Urothelium cell line (cell line): ENCODE measurements at regions not wholly inside any gene's neighbourhood (a gene's known extent, or its start where the extent isn't known, plus 50 kb on each side); places are given as distances from the start of the nearest gene placed in this dataset.

Experiments used
- DNase-seq: peaks from one replicate; pipeline ENCODE4 v3.0.0; 2011; ENCODE audit warnings: low spot score, mixed read lengths
- FAIRE-seq: peaks from 2 replicates; lab custom pipeline; 2011; peaks lifted over from hg19 to GRCh38; lab: Jason Lieb, UNC

DNA sequence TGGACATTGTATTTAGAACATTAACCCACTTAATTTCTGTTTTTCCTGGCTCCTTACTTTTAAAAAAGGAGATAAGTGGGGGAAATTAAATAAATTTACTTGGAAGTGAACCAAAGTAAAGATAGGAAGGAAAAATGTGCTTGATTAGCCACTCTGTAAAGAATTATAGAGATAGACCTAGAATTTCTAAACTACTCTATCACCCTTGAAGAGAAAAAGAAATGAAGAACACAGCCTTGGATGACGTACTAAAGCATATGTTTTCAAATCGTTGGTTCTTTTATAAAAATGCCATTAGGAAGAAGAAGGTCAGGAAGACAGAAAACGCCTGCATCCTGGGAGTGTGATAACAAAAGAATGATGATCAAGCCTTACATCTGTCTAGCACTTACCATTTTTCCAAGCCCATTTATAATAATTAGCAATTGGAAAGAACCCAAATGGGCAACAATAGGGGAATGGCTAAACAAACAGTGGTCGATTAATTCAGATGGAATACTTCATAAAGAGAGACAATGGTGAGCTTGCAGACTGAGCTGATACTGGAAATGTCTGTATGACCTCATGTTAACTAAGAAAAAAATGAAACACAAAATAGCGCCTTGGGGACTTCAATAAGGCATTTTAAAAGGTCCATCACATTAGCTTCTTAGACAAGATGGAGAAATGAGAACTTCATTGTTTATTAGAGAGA, 81.0 kb upstream of the LRRC55 start:
- no peak for FAIRE-seq
- DNase-seq, result no peak

DNA sequence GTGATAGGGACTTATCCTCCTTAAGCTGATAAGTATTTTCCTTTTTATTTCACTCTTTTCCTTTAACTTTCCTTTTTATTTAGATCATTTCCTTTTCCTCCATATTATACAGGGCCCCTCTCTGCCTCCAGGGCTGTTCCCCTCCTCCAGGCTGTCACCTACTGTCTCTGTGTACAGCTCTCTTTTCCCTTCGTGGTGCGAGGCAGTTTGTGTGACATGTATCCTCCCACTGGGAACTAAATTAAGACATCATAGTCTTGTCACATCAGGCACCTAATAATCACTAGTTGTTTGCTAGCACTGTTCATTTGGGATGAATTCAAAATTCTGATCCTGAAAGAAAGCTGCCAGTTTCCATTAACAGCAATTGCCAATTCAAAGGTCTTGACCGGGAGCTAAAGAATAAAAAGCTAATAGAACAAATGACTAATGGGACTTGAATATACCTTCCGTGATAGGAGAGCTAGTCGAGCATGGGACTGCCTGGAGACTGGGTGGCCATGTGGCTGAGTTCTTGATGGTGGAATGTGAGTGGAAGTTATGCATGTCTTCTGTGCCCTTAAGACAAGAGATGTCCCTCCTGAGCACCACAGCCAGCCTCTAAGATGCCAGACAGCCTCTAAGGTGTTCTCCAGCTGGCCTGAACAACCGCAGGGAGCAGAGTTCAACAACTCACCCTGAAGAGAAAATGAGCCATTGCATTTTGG, 77.7 kb upstream of the LRRC55 start:
- FAIRE-seq (no peak), DNase-seq (no peak)

DNA sequence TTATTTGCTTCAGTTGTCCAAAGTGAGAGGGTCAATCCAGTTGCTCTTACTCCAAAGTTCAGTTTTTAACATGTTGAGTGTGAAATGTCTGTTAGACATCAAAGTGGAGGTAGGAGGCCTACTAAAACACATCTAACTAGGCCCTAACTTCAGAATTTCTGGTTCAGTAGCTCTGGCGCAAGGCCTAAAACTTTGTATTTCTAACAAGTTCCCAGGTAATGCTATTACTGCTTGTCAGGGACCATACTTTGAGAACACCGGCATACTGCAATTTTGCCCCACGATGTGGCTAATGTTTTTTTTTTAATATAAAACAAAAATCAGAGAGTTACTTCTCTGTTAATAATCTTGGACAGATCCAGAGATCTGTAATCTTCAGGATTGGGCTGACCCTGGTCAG, 72.4 kb upstream of the LRRC55 start:
- no peak for FAIRE-seq
- DNase-seq, result no peak

DNA sequence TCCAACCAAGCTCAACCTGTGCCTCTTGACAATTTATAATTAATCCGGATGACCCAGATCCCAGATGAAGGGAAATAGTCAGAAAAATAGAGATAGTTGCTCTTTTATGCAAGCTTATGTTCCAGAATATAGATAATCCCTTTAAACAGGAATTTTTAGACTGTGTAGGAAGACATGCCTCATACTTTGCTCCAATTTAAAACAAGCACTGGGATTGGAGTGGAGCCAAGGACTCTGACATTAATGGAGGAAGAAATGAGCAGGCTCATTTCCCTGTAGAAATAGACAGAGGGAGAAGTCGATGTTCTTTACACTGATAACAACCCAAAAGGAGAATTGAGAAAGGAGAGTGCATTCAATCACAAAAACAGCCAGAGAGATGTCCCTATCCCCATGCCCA, 70.1 kb upstream of the LRRC55 start:
- FAIRE-seq (no peak), DNase-seq (no peak)

DNA sequence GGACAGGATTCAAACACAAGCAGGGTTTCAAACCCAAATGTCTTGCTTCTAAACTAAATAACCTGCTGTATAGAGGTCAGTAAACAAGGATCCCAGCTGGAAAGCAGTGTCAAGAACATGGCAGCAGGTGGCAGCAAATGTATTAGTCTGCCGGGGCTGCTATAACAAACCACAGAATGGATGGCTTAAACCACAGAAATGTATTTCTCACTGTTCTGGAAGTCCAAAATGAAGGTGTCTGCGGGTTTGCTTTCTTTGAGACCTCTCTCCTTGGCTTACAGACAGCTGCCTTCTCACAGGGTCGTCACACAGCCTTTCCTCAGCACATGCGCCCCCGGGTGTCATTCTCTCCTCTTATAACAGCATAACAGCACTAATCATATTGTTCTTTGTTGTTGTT, 65.1 kb upstream of the LRRC55 start:
- peak; percentile 67 for DNase-seq
- FAIRE-seq, result no peak

DNA sequence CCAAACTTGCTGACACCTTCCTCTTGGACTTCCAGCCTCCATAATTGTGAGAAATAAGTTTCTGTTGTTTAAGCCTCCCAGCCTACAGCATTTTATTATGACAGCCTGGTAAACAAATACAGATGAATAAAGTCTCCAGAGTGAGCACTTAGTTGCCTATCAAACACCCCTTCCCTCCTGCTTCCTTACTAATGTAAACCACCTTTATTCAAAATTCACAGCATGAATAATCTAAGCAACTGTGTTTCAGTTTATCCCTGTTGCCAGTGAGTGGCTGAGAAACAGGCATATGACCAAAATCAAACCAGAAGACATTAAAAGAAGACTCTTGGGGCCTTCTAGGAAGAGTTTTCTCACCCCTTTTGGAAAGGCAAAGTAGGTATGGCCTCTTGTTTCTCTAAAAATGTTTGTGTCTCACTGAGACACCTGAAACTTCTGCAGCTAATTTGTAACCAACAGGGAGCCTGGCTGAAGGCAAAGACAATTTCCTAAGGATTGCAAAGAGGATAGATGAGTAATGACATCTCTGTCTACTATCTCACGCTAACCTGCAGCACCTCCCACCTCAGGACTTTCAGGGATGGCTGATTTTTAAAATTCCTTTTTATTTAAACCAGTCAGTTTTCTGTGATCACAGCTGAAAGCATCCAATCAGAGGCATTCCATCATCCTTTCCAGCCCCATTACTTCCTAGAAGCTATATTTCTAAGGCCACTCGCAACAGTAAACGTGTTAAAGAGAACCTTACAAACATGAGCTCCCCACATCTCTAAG, 61.4 kb upstream of the LRRC55 start:
- DNase-seq (no peak), FAIRE-seq (no peak)

DNA sequence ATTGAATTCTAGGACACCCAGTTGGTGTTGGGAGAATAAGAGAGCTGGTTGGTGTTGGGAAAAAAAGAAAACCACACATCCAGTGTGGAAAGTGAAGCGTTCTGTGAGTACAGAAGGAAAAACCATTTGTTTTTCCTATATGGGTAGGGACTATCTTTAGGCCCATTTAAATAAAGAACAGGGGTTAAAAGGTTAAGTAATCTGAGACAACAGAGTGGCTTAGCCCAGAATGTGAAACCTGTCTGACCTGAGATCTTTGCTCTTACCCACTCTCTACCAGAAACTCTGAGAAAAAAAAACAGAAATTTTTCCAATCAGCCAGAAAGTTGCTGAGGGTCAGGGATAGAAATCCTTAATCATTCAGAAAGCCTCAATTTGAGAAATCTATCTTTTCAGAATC, 59.8 kb upstream of the LRRC55 start:
- DNase-seq, result no peak
- FAIRE-seq, result no peak

DNA sequence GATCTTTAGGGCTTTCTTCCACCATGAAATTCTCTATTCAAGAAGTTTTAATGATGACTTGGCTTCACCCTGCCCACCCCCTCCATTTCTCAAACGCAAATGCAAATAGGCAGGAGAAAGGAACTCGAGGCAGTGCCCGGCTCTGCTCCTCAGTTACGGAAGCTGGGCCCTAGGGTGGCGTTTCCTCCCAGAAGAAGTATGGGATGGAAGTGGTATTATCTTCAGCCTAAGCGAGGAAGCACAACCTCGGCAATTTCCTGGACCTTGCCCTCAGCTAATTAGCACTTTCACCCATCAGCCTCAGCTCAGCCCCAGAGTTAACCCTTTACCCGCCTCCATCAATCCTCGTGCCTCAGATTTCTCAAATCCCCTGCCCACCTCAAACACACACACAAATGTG, 58.2 kb upstream of the LRRC55 start:
- FAIRE-seq (no peak), DNase-seq (no peak)

DNA sequence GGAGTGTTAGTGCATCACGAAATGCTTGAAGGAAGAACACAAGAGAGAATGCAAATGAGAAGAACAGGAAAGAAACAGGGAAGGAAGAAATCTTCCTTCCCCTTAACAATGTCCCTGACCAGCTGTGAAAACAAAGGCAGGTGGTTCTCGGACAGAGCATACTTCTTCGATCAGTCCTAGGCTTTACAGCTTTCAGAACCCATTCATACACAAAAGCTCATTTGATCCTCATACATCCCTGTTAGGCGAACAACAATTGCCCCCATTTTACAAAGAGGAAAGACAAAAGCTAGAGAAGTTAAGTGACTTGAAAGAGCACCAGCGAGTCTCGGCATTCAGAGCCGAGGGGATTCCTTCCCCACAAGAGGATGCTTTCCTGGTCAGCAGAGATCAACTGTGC, 57.2 kb upstream of the LRRC55 start:
- no peak for FAIRE-seq
- no peak for DNase-seq

DNA sequence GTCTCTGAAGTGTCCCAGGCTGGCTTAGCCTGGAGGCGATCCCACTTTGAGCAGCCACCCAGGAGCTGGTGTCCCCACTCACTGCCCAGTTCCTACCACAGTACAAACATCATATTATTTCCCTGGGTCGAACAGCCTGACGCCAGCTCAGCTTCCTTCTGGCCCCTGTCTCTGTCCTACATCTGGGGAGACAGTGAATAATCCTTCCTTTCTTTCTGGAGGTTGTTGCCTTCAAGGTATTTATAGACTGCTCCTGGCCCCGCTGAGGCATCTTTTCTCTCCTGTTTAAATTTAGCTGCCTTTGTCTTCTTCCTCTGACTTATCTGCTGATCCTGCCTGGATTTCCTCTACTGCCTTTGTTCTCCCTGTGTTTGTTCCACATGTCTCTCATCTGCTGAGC, 56.8 kb upstream of the LRRC55 start:
- FAIRE-seq (no peak), DNase-seq (no peak)

DNA sequence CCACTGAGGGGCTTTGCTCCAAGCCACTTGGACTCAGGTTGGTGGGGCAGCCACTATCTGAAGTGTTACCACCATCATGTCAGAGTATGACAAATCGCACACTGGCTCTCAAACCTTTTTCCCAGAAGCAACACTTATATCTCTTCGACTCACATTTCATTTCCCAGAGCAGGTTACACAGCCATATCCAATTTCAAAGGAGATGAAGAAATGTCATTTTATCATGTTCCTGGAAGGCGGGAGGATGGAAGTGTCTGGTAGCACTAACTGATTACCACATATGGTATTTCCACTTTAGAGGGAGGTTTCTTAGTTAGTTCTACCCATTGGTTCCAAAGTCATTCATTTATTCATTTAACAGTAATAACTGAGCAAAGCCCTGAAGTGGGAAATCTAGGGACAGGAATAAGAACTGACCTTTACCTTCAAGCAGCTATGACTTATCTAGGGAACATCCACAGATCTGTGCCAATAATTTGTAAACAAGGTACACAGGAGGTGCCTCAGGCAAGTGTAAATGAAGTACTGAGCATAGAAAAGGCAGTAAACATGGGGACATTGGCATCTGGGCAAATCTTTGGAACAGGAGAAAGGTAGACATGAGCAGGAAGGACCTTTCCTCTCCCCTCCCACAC, 54.9 kb upstream of the LRRC55 start:
- DNase-seq (no peak), FAIRE-seq (no peak)

DNA sequence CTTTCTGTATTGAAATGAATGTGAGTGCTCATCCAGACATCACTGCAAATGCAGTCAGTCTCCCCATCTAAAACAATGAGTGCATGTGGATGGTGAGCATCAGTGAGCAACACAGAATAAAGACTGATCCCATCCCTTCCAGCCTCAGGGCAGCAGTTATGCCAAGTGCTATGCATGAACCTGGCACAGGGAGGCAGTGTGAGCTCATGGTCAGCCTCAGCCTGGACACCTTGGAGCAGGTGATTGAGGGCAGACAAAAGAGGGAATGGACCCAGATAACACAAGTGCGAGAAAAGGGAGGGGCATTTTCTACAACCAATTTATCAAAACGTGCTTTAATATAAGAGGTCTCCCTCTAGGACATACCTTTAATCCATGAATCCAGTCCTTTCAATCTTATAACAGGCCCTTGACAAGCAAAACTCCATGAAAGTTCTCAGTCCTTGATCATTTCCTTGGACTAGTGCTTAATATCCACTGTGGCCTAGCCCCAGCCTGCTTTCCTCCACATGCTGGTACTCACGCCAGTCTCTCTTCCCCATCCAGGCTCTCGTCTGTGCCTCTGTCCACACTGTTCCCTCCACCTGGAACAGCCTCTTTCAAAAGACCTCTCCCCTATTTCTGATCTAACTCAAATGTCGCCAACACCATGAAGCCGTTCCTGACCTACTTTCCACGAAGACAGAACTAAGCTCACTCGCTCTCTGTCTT, 50.5 kb upstream of the LRRC55 start:
- FAIRE-seq (peak; percentile 56), DNase-seq (peak; percentile 22)
